Cardiac muscle cell (in vitro differentiated cells and primary cell): ENCODE measurements at regions not wholly inside any gene's neighbourhood (a gene's known extent, or its start where the extent isn't known, plus 50 kb on each side); places are given as distances from the start of the nearest gene placed in this dataset.
"Not testable (repeated sequence)": the region's sequence is repeated elsewhere in the genome, so short reads cannot be mapped to it uniquely, and the experiment has no call there.

Experiments
- DNase-seq, 2 donors: peaks; one replicate each; pipeline versions ENCODE4 v3.0.0 to v3.0.0-alpha.2; 2010 to 2017; ENCODE audit warnings: low read depth in 1 of 2, low spot score in 1 of 2
- H3K27ac ChIP-seq: fragments of 200-600 bp; sonication (generic); 2 replicates; pipeline ENCODE4 v1.5.1; 2016
- H3K27me3 ChIP-seq: fragments of 200-600 bp; sonication (generic); 2 replicates; pipeline ENCODE4 v1.6.0; 2016; ENCODE audit warnings: control low read depth
- H3K36me3 ChIP-seq: fragments of 200-600 bp; sonication (generic); 2 replicates; pipeline ENCODE4 v1.5.1; 2016; ENCODE audit warnings: control low read depth
- H3K4me1 ChIP-seq: fragments of 200-600 bp; sonication (generic); 2 replicates; pipeline ENCODE4 v1.8.1; 2017; ENCODE audit warnings: low read depth, mild to moderate bottlenecking, mixed run types
- H3K4me3 ChIP-seq: fragments of 200-600 bp; sonication (generic); 2 replicates; pipeline ENCODE4 v1.5.1; 2016; ENCODE audit warnings: mild to moderate bottlenecking
- H3K9me3 ChIP-seq: fragments of 200-600 bp; sonication (generic); 2 replicates; pipeline ENCODE4 v1.5.1; 2017; ENCODE audit warnings: low read depth, mild to moderate bottlenecking, control low read depth
- CTCF ChIP-seq: IDR thresholded peaks from 2 replicates; pipeline ENCODE4 v1.5.1; 2012; ENCODE audit warnings: low read depth, mild to moderate bottlenecking, low read length

- no peak for DNase-seq
- H3K9me3 ChIP-seq, result no peaks in the 10 kb centered on the region
- no peak overlapping the region for H3K27ac ChIP-seq
- peaks cover 4% of the 10 kb centered on the region for H3K4me1 ChIP-seq
- no peaks in the 10 kb centered on the region for H3K36me3 ChIP-seq
- H3K4me3 ChIP-seq, result no peak overlapping the region
- TF ChIP-seq CTCF, result no peak
- no peaks in the 10 kb centered on the region for H3K27me3 ChIP-seq
Observed at GRCh38 chr6:44742828-44743372, 355.4 kb downstream of the CDC5L start.

- not testable (repeated sequence) for H3K9me3 ChIP-seq, H3K4me3 ChIP-seq, H3K4me1 ChIP-seq, H3K27ac ChIP-seq, DNase-seq, H3K27me3 ChIP-seq, H3K36me3 ChIP-seq
Observed at GRCh38 chr6:44760116-44760515, 372.6 kb downstream of the CDC5L start.

GRCh38 chr6:44761046-44761445 lies 373.5 kb downstream of the CDC5L start:
- no peak overlapping the region for H3K27ac ChIP-seq
- no peak for TF ChIP-seq CTCF
- no peak overlapping the region for H3K4me3 ChIP-seq
- no peak for DNase-seq
- no peaks in the 10 kb centered on the region for H3K9me3 ChIP-seq
- no peaks in the 10 kb centered on the region for H3K36me3 ChIP-seq
- H3K4me1 ChIP-seq, result no peaks in the 10 kb centered on the region
- no peaks in the 10 kb centered on the region for H3K27me3 ChIP-seq

GRCh38 chr6:44762496-44762895 lies 375.0 kb downstream of the CDC5L start:
- TF ChIP-seq CTCF, result no peak
- Histone ChIP-seq H3K9me3 (no peaks in the 10 kb centered on the region), H3K36me3 (no peaks in the 10 kb centered on the region), H3K4me3 (no peak overlapping the region), H3K4me1 (no peaks in the 10 kb centered on the region), H3K27ac (no peak overlapping the region), H3K27me3 (no peaks in the 10 kb centered on the region)
- no peak for DNase-seq

- Histone ChIP-seq H3K4me1 (no peaks in the 10 kb centered on the region), H3K9me3 (no peaks in the 10 kb centered on the region), H3K27ac (no peak overlapping the region), H3K4me3 (no peak overlapping the region), H3K36me3 (no peaks in the 10 kb centered on the region), H3K27me3 (peaks cover 7% of the 10 kb centered on the region)
- peak in 1 of 2 donors; percentile 43 for DNase-seq
- no peak for TF ChIP-seq CTCF
Observed at GRCh38 chr6:44771647-44772415, 384.3 kb downstream of the CDC5L start.

GRCh38 chr6:44772838-44773237 lies 385.3 kb downstream of the CDC5L start:
- no peak overlapping the region for H3K27ac ChIP-seq
- no peaks in the 10 kb centered on the region for H3K9me3 ChIP-seq
- no peak for TF ChIP-seq CTCF
- no peaks in the 10 kb centered on the region for H3K4me1 ChIP-seq
- no peak overlapping the region for H3K4me3 ChIP-seq
- H3K36me3 ChIP-seq, result no peaks in the 10 kb centered on the region
- peaks cover 9% of the 10 kb centered on the region for H3K27me3 ChIP-seq
- DNase-seq, result no peak
